CD1c-positive myeloid dendritic cell (primary cell): ENCODE measurements at regions not wholly inside any gene's neighbourhood (a gene's known extent, or its start where the extent isn't known, plus 50 kb on each side); places are given as distances from the start of the nearest gene placed in this dataset.

ENCODE experiments used
- DNase-seq: peaks from one replicate; pipeline ENCODE4 v3.0.0-alpha.2; 2016; ENCODE audit errors: extremely low spot score

GRCh38 chr13:40384976-40385857 is 281.2 kb downstream of the FOXO1 start:
- no peak for DNase-seq

- DNase-seq = no peak
Observed at GRCh38 chr13:40385858-40386180, 280.6 kb downstream of the FOXO1 start.

- no peak for DNase-seq
Observed at GRCh38 chr13:40386586-40386985, 279.9 kb downstream of the FOXO1 start.

GRCh38 chr13:40387775-40388174 is 278.7 kb downstream of the FOXO1 start:
- no peak for DNase-seq

GRCh38 chr13:40388617-40389016 is 277.8 kb downstream of the FOXO1 start:
- peak; percentile 42 for DNase-seq

GRCh38 chr13:40389081-40389641 is 277.3 kb downstream of the FOXO1 start:
- no peak for DNase-seq

- DNase-seq = no peak
Observed at GRCh38 chr13:40390401-40390916, 276.0 kb downstream of the FOXO1 start.

GRCh38 chr13:40391788-40392187 is 274.7 kb downstream of the FOXO1 start:
- no peak for DNase-seq

- no peak for DNase-seq
Observed at GRCh38 chr13:40394304-40394985, 272.0 kb downstream of the FOXO1 start.

GRCh38 chr13:40398065-40398464 is 268.4 kb downstream of the FOXO1 start:
- DNase-seq = no peak

GRCh38 chr13:40399756-40400155 is 266.7 kb downstream of the FOXO1 start:
- peak; percentile 24 for DNase-seq

- peak; percentile 97 for DNase-seq
Observed at GRCh38 chr13:40401911-40402776, 264.3 kb downstream of the FOXO1 start.

GRCh38 chr13:40402931-40403431 is 263.5 kb downstream of the FOXO1 start:
- DNase-seq = no peak

- DNase-seq = no peak
Observed at GRCh38 chr13:40403509-40404241, 262.8 kb downstream of the FOXO1 start.

GRCh38 chr13:40404407-40404806 is 262.0 kb downstream of the FOXO1 start:
- DNase-seq = no peak

- DNase-seq = no peak
Observed at GRCh38 chr13:40404967-40405716, 261.3 kb downstream of the FOXO1 start.

- no peak for DNase-seq
Observed at GRCh38 chr13:40406405-40407120, 259.9 kb downstream of the FOXO1 start.

GRCh38 chr13:40407567-40407966 is 258.9 kb downstream of the FOXO1 start:
- DNase-seq = no peak

GRCh38 chr13:40408602-40409001 is 257.8 kb downstream of the FOXO1 start:
- DNase-seq = peak; percentile 55
